GM18502 (cell line): ENCODE measurements at regions not wholly inside any gene's neighbourhood (a gene's known extent, or its start where the extent isn't known, plus 50 kb on each side); places are given as distances from the start of the nearest gene placed in this dataset.

Experiments used
- ATAC-seq: cut with Tn5 transposase; IDR thresholded peaks from one replicate; pipeline ENCODE4 v1.9.1; 2021; ENCODE audit warnings: mild to moderate bottlenecking; ENCODE audit not compliant: unreplicated experiment, poor library complexity

DNA sequence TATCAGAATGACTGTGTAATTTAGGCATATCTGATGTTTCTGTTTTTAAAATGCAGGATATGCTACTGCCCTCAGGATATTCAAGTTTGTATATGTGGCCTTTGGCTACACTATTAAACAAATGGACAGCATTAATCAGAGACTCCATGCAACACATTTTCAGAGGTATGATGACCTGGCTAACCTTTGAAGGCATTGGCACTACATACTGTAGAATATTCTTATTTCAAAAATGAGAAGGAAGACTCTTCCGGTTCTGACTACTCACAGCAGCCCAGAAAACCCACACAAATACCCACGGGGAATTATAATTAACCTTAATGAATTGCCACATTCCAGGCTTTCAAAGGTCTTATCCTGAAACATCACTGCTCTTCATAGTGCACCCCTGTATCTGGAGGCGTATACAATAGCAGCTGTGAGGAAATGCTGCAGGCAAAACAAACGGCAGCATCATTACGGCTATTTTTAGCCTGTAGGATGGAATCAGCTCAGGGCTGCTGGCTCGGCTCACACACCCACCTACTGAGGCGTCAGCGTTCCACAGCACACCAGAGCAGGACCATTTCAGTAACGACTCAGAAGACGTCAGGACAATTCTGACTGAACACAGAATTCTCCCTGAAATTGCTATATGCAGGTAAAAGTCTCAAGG lies 648.5 kb downstream of the RPS29 start:
- no peak for ATAC-seq

DNA sequence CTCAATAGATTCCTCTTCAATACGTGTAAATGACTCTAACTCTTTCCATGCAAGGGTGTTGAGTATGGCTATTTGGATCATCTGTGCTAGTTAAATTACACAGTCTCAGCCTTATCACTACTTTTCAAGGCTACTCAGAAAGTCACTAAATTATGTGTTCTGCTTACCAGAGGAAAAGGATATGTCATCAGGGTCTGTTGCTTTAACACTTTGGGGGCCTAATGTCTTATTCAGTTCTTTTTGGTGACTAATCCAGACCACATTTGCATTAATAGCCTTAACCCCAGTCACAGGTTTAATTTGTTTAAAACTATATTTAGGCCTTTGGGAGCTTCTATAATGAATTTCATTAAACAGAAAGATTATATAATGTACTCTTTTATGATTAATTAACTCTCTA lies 649.3 kb downstream of the RPS29 start:
- ATAC-seq = no peak

DNA sequence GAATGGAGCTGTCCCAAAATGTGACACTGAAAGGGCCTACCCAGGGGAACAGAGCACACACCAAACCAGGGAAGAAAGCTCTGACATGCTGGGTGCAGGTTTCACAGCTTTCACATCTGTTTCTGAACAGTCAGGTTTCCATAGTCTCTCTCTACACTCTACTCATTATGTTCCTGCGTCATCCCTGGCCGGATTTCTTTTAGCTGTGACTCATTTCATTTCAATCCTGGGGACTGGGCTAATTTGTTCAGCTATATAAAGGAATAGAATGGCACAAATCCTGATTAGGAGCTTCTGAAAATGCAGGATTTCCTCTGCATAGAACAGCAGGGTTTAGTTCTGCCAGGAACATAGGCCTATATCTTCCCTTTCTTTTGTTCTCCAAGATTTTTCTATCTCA lies 649.8 kb downstream of the RPS29 start:
- ATAC-seq = no peak

DNA sequence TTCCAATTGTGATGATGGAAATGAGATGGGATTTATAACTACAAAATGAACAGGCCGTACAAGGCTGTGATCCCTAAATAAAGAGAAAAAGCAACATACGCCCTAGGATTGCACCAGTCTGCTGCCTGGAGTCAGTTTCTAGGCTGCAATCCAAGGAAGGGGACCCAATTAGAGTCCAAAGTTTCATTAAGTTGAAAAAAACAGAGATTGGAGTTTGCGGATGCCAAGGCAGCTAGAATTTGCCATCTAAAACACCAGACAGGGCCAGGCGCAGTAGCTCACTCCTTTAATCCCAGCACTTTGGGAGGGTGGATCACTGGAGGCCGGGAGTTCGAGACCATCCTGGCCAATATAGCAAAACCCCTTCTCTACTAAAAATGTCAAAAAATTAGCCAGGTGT lies 661.0 kb downstream of the RPS29 start:
- ATAC-seq = no peak

- no peak for ATAC-seq
Measured at GRCh38 chr14:48914921-48915320, 671.3 kb downstream of the RPS29 start.

- ATAC-seq = no peak
Measured at GRCh38 chr14:48914382-48914781, 671.8 kb downstream of the RPS29 start.

GRCh38 chr14:48900565-48900964 lies 685.6 kb downstream of the RPS29 start:
- ATAC-seq = no peak

DNA sequence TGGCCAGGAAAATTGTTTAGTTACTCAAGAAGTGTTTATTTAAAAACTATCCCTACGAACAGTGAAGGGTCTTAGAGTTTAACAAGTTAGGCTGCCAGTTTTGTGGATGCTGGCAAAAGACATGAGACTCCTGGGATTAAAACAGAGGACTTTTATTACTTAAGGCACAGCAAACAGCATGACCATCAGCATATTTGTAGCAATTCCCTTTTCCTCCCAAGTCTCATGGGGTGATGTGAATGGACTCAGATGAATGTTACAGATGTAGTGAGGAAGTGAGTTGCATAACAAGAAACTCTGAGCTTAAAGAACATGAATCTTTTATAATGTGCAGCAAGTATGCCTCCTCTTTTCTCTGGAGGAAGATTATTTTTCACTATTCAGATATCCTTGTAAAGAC lies 695.8 kb downstream of the RPS29 start:
- ATAC-seq = no peak

- ATAC-seq = no peak
Measured at GRCh38 chr14:48876806-48877340, 709.3 kb downstream of the RPS29 start.

DNA sequence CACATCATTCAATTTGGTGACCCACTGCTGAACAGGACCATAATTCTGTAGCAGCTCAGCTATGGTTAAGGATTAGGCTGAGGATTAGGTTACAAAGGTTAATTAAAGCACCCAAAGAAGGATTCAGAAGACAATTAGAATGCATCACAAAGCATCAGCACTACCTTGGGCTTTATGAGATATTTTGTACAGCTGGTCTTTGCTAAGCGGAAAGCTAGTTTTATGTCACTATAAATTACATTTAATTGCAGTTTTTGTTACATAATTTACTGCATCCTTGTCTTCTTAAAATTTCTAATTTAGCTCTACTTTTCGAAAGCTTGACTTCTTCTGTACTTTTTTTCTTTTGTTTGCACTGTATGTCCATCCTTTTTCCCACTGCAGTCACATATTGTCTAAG lies 711.5 kb downstream of the RPS29 start:
- ATAC-seq = no peak

DNA sequence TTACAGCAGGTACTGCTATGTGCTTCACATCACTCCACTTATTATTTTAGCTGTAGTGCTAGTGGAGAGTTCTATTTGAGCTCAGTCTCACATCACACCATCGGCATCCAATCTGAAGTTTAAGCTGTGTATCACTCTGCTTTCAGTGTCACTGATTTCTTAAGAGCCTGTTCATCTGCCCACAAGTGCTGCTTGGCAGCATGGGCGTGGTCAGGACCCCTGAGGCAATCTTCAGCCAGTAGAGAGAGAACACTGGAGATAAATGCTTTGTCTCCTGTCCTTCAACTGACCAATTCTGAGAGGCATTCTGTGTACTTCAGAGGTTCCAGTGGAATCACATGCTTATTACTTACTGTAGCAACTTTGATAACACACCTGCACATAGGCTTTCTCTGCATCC lies 728.8 kb downstream of the RPS29 start:
- no peak for ATAC-seq

GRCh38 chr14:48853159-48853558 lies 733.0 kb downstream of the RPS29 start:
- ATAC-seq = no peak

- no peak for ATAC-seq
Measured at GRCh38 chr14:48849741-48850322, 736.3 kb downstream of the RPS29 start.

GRCh38 chr14:48842785-48843184 lies 743.4 kb downstream of the RPS29 start:
- ATAC-seq = no peak

DNA sequence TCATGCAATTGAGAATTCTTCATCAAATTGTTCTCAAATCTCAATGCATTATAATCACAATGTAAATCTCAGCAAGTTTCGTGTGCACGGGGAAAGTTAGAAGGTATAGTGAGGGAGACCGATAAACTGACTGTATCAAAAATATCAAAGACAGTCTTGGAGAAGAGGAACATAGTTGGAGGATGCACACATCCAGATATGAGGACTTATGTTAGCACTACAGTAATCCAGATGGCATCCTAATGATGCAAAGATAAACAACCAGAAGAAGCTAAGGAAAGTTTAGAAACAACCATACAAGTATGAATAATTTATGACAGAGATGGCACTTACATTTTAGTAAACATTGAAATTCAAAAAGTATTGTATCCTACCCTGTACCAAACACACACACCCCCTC lies 760.1 kb downstream of the RPS29 start:
- ATAC-seq = no peak

DNA sequence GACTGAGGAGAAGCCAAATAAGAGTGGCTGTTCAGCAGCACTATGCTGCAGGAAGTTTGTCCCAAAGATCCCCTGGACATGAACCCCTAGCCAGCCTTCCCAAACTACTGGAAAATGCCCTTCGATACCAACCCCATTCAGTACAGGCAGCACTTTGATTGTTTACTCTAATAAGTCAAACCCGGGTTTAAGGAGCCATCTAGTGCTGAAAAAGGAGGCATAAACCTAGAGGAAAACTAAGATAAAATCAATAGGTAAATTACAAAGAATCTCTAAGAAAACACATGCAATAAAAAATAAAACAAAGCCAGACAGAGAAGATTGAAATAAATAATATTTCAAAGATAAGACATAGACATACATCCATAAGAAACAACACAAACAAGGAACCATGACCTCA lies 771.6 kb downstream of the RPS29 start:
- ATAC-seq = no peak

DNA sequence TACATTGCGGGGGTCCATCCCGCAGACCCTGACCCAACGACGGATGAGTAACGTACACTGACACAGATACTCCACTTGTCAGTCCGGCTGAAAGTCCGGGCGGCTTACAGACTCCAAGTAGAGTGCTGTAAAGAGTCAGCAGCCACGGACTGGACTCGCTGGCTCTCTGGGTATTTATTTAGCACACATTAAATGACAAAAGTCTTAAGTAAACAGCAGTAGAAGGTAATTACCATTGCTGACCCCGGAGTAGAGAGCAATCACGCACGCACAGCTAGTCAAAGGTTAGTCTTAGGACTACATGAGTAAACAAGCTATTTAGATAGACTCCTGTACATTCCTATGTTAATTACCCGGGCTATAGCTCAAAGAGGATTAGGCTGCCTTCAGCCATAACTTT lies 780.9 kb downstream of the RPS29 start:
- no peak for ATAC-seq

DNA sequence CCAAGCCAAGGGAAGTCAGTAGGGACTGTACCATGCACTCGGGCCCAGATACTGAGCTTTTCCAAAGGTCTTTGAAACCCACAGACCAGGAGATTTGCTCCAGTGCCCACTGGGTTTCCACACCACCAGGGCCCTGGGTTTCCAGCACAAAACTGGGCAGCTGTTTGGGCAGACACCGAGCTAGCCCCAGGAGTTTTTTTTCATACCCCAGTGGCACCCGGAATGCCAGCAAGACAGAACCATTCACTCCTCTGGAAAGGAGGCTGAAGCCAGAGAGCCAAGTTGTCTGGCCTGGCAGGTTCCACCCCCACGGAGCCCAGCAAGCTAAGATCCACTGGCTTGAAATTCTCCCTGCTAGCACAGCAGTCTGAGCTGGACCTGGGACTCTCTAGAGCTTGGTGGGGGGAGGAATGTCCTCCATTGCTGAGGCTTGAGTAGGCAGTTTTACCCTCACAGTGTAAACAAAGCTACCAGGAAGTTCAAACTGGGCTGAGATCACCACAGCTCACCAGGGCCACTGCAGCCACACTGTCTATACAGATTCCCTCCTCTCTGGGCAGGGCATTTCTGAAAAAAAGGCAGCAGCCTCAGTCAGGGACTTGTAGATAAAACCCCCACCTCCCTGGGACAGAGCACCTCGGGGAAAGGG lies 793.7 kb downstream of the RPS29 start:
- no peak for ATAC-seq

GRCh38 chr14:48788771-48789170 lies 797.4 kb downstream of the RPS29 start:
- no peak for ATAC-seq

- no peak for ATAC-seq
Measured at GRCh38 chr14:48786498-48786897, 799.7 kb downstream of the RPS29 start.

DNA sequence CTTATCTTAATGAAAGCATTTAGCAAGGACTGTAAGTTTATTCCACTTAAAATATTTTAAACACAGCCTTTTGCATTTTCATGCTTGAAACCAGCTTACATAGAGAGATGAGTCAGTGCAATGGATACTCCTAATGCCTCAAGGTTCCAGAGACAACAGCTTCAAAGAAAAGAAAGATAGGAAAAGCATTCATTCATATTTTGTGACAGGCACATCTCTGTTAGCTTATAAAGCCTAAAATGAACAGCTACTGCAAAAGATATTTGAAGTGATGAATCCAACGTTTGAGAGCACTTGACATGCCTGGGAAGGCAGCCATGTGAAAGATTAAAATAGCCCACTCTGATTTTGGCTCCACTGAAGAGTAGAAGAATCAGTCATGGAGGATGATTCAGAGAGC lies 814.5 kb downstream of the RPS29 start:
- no peak for ATAC-seq

GRCh38 chr14:48751293-48751692 lies 834.9 kb downstream of the RPS29 start:
- no peak for ATAC-seq
